HepG2 (cell line): ENCODE measurements at regions not wholly inside any gene's neighbourhood (a gene's known extent, or its start where the extent isn't known, plus 50 kb on each side); places are given as distances from the start of the nearest gene placed in this dataset.

Source experiments
- ATAC-seq: fragments of 200-7000 bp; cut with Tn5 transposase; 3 replicates; pipeline ENCODE4 v1.9.1; 2020; ENCODE audit warnings: mild to moderate bottlenecking, moderate library complexity
- BruUV-seq: library from RNA; stranded (reverse); fragments of 400-500 nt; replicated peaks from 2 replicates; lab custom pipeline; 2021; lab: Mats Ljungman, UMichigan
- CTCF ChIA-PET: fragments of 300-600 bp; formaldehyde crosslinking; extraction: SDS; loops from one replicate; lab custom pipeline; 2021; ENCODE audit warnings: low total read pairs, inconsistent platforms, low intra/inter-chr PET ratio; lab: Yijun Ruan, JAX
- POLR2A ChIA-PET: fragments of 350-600 bp; sonication (Branson Sonifier 250); formaldehyde crosslinking; loops from one replicate; lab custom pipeline; 2020; ENCODE audit warnings: antibody characterized with exemption, inconsistent platforms; lab: Yijun Ruan, JAX
- DNase-seq: peaks from one replicate; pipeline ENCODE4 v3.0.0-alpha.2; 2015; ENCODE audit warnings: low spot score
- FAIRE-seq: peaks from 3 replicates; lab custom pipeline; 2011; peaks lifted over from hg19 to GRCh38; lab: Jason Lieb, UNC
- H2AFZ ChIP-seq: one replicate; pipeline ENCODE4 v1.6.1; 2011; ENCODE audit warnings: low read length, inconsistent platforms
- H3K27ac ChIP-seq: fragments of 300-600 bp; 3 replicates; pipeline ENCODE4 v1.8.0; 2011; ENCODE audit warnings: mixed run types, mild to moderate bottlenecking, mixed read lengths, low read length, inconsistent platforms; ENCODE audit not compliant: insufficient read depth; ENCODE audit errors: extremely low read length
- H3K27me3 ChIP-seq, 2 experiments: fragments of 200-600 bp in 1 of 2; 2 replicates in 1 of 2; 3 replicates in 1 of 2; pipeline versions ENCODE4 v1.6.0 to v1.8.0; 2011; ENCODE audit warnings: low read length in 2 of 2, mild to moderate bottlenecking in 2 of 2, moderate library complexity in 2 of 2, inconsistent platforms in 1 of 2; ENCODE audit not compliant: insufficient read depth in 2 of 2, control insufficient read depth in 1 of 2
- H3K36me3 ChIP-seq, 2 experiments: fragments of 200-600 bp in 1 of 2; replicated peaks in 1 of 2; 2 replicates in 1 of 2; 3 replicates in 1 of 2; pipeline versions ENCODE4 v1.5.1 to v1.8.0; 2011; ENCODE audit warnings: low read length in 2 of 2, inconsistent platforms in 1 of 2; ENCODE audit not compliant: insufficient read depth in 2 of 2, control insufficient read depth in 1 of 2
- H3K4me1 ChIP-seq: 2 replicates; pipeline ENCODE4 v1.5.1; 2012; ENCODE audit warnings: low read length, inconsistent platforms; ENCODE audit not compliant: insufficient read depth
- H3K4me2 ChIP-seq: 2 replicates; pipeline ENCODE4 v1.6.0; 2011; ENCODE audit warnings: low read depth, low read length, inconsistent platforms
- H3K4me3 ChIP-seq, 3 experiments: fragments of 200-600 bp in 1 of 3; sonication (generic), shearing (Covaris generic) in 1 of 3; replicated peaks in 1 of 3; 2 replicates each; pipeline ENCODE4 v1.5.1; 2011 to 2016; ENCODE audit warnings: low read length in 3 of 3, inconsistent platforms in 2 of 3, low read depth in 2 of 3, mild to moderate bottlenecking in 2 of 3, control low read depth in 1 of 3, mixed read lengths in 1 of 3; ENCODE audit not compliant: insufficient read depth in 1 of 3
- H3K79me2 ChIP-seq: one replicate; pipeline ENCODE4 v1.6.1; 2011; ENCODE audit warnings: low read length, inconsistent platforms; ENCODE audit not compliant: insufficient read depth
- H3K9ac ChIP-seq: 2 replicates; pipeline ENCODE4 v1.6.0; 2011; ENCODE audit warnings: mild to moderate bottlenecking, low read depth, low read length, inconsistent platforms; ENCODE audit not compliant: insufficient read depth
- H3K9me3 ChIP-seq: 2 replicates; pipeline ENCODE4 v1.5.1; 2012; ENCODE audit warnings: mild to moderate bottlenecking, low read length
- H4K20me1 ChIP-seq: 2 replicates; pipeline ENCODE4 v1.6.0; 2011; ENCODE audit warnings: inconsistent platforms, mild to moderate bottlenecking, low read length, moderate library complexity; ENCODE audit not compliant: insufficient read depth
- CCDC6 ChIP-seq: sonication (generic); formaldehyde crosslinking; IDR thresholded peaks from 2 replicates; pipeline ENCODE4 v1.8.1; 2022; ENCODE audit warnings: mild to moderate bottlenecking, missing genetic modification reagents, moderate library complexity
- HNRNPUL1 ChIP-seq: fragments of 200-400 bp; formaldehyde crosslinking; IDR thresholded peaks from 2 replicates; pipeline ENCODE4 v1.6.1; 2017; ENCODE audit warnings: low read depth, mild to moderate bottlenecking, low read length, moderate library complexity
- HOXA5 ChIP-seq: sonication (generic); formaldehyde crosslinking; IDR thresholded peaks from 2 replicates; pipeline ENCODE4 v1.4.0; 2020; ENCODE audit warnings: missing genetic modification reagents
- ISL2 ChIP-seq: sonication (generic); formaldehyde crosslinking; IDR thresholded peaks from 2 replicates; pipeline ENCODE4 v1.5.0; 2020; ENCODE audit warnings: missing genetic modification reagents
- KLF6 ChIP-seq: IDR thresholded peaks from 2 replicates; pipeline ENCODE4 v1.8.0; 2016; ENCODE audit warnings: missing biosample characterization, missing genetic modification reagents
- RBM22 ChIP-seq: fragments of 200-400 bp; formaldehyde crosslinking; optimal IDR thresholded peaks from 2 replicates; pipeline ENCODE3; 2017; ENCODE audit warnings: mild to moderate bottlenecking, low read length, moderate library complexity
- SP4 ChIP-seq: sonication (generic); formaldehyde crosslinking; IDR thresholded peaks from 2 replicates; pipeline ENCODE4 v1.8.1; 2023; ENCODE audit warnings: mild to moderate bottlenecking, missing genetic modification reagents
- ZFP36L2 ChIP-seq: sonication (generic); formaldehyde crosslinking; IDR thresholded peaks from 2 replicates; pipeline ENCODE4 v1.4.0; 2020; ENCODE audit warnings: missing genetic modification reagents
- ZNF121 ChIP-seq: sonication (generic); formaldehyde crosslinking; IDR thresholded peaks from 2 replicates; pipeline ENCODE4 v1.5.0; 2020; ENCODE audit warnings: mild to moderate bottlenecking, missing genetic modification reagents
- ZNF224 ChIP-seq: sonication (generic); formaldehyde crosslinking; IDR thresholded peaks from 2 replicates; pipeline ENCODE4 v1.5.0; 2020; ENCODE audit warnings: mild to moderate bottlenecking, missing genetic modification reagents
- ZNF34 ChIP-seq: sonication (generic); formaldehyde crosslinking; IDR thresholded peaks from 2 replicates; pipeline ENCODE4 v1.4.0; 2020; ENCODE audit warnings: mild to moderate bottlenecking, missing genetic modification reagents, borderline replicate concordance
- ZNF564 ChIP-seq: sonication (generic); formaldehyde crosslinking; IDR thresholded peaks from 2 replicates; pipeline ENCODE4 v1.8.1; 2023; ENCODE audit warnings: mild to moderate bottlenecking, missing genetic modification reagents
- ZNF792 ChIP-seq: IDR thresholded peaks from 2 replicates; pipeline ENCODE4 v1.6.1; 2016
- WGBS: methylation state at CpG from one replicate; pipeline ENCODE4 v1.1.6; 2017; ENCODE audit warnings: low lambda C conversion rate; 5-methylcytosine and 5-hydroxymethylcytosine counted together
- in situ Hi-C: cut with HindIII; loops from 2 replicates; pipeline ENCODE4 v1.10.0; 2017; ENCODE audit warnings: low pct_unique_long_range_greater_than_20kb; ENCODE audit not compliant: extremely low pct_ligation_motif_present
- intact Hi-C: fragments of 100-400 bp; cut with micrococcal nuclease; formaldehyde crosslinking; loops from one replicate; pipeline ENCODE4 v1.10.0; 2022; ENCODE audit not compliant: unreplicated experiment
- TF ChIP-seq, protein P1 (sequence below): sonication (generic); formaldehyde crosslinking; IDR thresholded peaks from 2 replicates; pipeline ENCODE4 v1.5.1; 2020; ENCODE audit warnings: mild to moderate bottlenecking, missing genetic modification reagents, moderate library complexity
- TF ChIP-seq, protein P2 (sequence below): sonication (generic); formaldehyde crosslinking; IDR thresholded peaks from 2 replicates; pipeline ENCODE4 v1.4.0; 2020; ENCODE audit warnings: mild to moderate bottlenecking, missing genetic modification reagents, borderline replicate concordance
- TF ChIP-seq, protein P3 (sequence below): conservative IDR thresholded peaks from 2 replicates; pipeline ENCODE4 v1.6.1; 2018; ENCODE audit warnings: missing genetic modification reagents
- TF ChIP-seq, protein P4 (sequence below): sonication (generic); formaldehyde crosslinking; IDR thresholded peaks from 2 replicates; pipeline ENCODE4 v1.5.0; 2020; ENCODE audit warnings: missing genetic modification reagents

DNA sequence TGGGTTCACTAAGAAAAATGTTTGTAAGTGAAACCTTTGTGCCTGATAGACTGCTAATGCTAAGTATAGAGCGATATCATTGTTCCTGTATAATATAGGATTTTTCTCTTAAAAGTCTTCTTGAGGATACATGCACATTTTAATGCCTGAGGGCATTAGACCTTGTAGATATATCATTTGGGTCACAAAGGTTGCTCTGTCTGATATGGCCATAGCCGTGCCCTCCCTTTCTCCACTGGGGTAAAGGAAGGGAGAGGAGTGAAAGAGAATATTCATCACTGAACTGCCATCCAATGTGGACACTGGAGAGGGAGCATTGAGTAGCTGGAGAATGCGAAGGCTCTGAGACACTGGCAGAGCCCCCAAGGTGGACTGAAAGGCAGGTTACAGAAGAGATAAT is 442.2 kb upstream of the SPTLC3 start:
- ATAC-seq (no peak), FAIRE-seq (no peak), DNase-seq (no peak)
- WGBS: 9% methylated on average over 3 of the region's 3 CpGs
- H3K36me3 ChIP-seq: no peaks in the 10 kb centered on the region
- no peaks in the 10 kb centered on the region for H3K79me2 ChIP-seq
- no TSS peak for BruUV-seq
- intact Hi-C loops: no loop called here
- no peak overlapping the region for H2AFZ ChIP-seq
- TF ChIP-seq HNRNPUL1 (no peak), KLF6 (no peak), ZNF34 (CRISPR knock-in tag) (no peak), RBM22 (no peak), ZNF121 (no peak), ZNF792 (CRISPR knock-in tag) (no peak), ZNF224 (CRISPR knock-in tag) (no peak), HOXA5 (CRISPR knock-in tag) (no peak), ZFP36L2 (no peak), ISL2 (no peak), SP4 (CRISPR knock-in tag) (no peak), CCDC6 (CRISPR knock-in tag) (no peak), ZNF564 (CRISPR knock-in tag) (no peak)
- TF ChIP-seq, protein P1, sequence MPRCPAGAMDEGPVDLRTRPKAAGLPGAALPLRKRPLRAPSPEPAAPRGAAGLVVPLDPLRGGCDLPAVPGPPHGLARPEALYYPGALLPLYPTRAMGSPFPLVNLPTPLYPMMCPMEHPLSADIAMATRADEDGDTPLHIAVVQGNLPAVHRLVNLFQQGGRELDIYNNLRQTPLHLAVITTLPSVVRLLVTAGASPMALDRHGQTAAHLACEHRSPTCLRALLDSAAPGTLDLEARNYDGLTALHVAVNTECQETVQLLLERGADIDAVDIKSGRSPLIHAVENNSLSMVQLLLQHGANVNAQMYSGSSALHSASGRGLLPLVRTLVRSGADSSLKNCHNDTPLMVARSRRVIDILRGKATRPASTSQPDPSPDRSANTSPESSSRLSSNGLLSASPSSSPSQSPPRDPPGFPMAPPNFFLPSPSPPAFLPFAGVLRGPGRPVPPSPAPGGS: no peak
- TF ChIP-seq, protein P2, sequence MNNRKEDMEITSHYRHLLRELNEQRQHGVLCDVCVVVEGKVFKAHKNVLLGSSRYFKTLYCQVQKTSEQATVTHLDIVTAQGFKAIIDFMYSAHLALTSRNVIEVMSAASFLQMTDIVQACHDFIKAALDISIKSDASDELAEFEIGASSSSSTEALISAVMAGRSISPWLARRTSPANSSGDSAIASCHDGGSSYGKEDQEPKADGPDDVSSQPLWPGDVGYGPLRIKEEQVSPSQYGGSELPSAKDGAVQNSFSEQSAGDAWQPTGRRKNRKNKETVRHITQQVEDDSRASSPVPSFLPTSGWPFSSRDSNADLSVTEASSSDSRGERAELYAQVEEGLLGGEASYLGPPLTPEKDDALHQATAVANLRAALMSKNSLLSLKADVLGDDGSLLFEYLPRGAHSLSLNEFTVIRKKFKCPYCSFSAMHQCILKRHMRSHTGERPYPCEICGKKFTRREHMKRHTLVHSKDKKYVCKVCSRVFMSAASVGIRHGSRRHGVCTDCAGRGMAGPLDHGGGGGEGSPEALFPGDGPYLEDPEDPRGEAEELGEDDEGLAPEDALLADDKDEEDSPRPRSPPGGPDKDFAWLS (CRISPR knock-in tag): no peak
- TF ChIP-seq, protein P3, sequence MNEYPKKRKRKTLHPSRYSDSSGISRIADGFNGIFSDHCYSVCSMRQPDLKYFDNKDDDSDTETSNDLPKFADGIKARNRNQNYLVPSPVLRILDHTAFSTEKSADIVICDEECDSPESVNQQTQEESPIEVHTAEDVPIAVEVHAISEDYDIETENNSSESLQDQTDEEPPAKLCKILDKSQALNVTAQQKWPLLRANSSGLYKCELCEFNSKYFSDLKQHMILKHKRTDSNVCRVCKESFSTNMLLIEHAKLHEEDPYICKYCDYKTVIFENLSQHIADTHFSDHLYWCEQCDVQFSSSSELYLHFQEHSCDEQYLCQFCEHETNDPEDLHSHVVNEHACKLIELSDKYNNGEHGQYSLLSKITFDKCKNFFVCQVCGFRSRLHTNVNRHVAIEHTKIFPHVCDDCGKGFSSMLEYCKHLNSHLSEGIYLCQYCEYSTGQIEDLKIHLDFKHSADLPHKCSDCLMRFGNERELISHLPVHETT (CRISPR knock-in tag): no peak
- TF ChIP-seq, protein P4, sequence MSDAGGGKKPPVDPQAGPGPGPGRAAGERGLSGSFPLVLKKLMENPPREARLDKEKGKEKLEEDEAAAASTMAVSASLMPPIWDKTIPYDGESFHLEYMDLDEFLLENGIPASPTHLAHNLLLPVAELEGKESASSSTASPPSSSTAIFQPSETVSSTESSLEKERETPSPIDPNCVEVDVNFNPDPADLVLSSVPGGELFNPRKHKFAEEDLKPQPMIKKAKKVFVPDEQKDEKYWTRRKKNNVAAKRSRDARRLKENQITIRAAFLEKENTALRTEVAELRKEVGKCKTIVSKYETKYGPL (CRISPR knock-in tag): no peak
- H3K9ac ChIP-seq: no peak overlapping the region
- no peak overlapping the region for H3K4me3 ChIP-seq
- no peaks in the 10 kb centered on the region for H3K4me1 ChIP-seq
- no peaks in the 10 kb centered on the region for H3K27me3 ChIP-seq
- POLR2A ChIA-PET: no interaction called here
- H3K9me3 ChIP-seq: no peaks in the 10 kb centered on the region
- no peak overlapping the region for H3K4me2 ChIP-seq
- H4K20me1 ChIP-seq: no peaks in the 10 kb centered on the region
- in situ Hi-C loops: no loop called here
- CTCF ChIA-PET: no interaction called here
- no peak overlapping the region for H3K27ac ChIP-seq
